ENCODE measurements at regions not wholly inside any gene's neighbourhood (a gene's known extent, or its start where the extent isn't known, plus 50 kb on each side); places are given as distances from the start of the nearest gene placed in this dataset.

GRCh38 chr13:29654384-29654783, 58.9 kb upstream of the SLC7A1 start:
- TF ChIP-seq CTCF (IDR thresholded peaks at IDR 0.05; ENCODE audit: low read depth, low read length) = no peak
- TF ChIP-seq POLR2A (IDR thresholded peaks at IDR 0.05; ENCODE audit: extremely low read depth, insufficient read length) = no peak
